B cell (primary cell): ENCODE measurements at regions not wholly inside any gene's neighbourhood (a gene's known extent, or its start where the extent isn't known, plus 50 kb on each side); places are given as distances from the start of the nearest gene placed in this dataset.

Source experiments
- EZH2 ChIP-seq: IDR thresholded peaks from 2 replicates; pipeline ENCODE4 v1.6.1; 2012; ENCODE audit warnings: borderline replicate concordance, low read depth, mild to moderate bottlenecking, moderate library complexity, low read length; ENCODE audit not compliant: insufficient read depth, poor library complexity, severe bottlenecking
- TF ChIP-seq, protein P1 (sequence below): fragments of 200-600 bp; IDR thresholded peaks from one replicate; pipeline ENCODE4 v1.8.0; 2022; ENCODE audit warnings: antibody characterized with exemption, mild to moderate bottlenecking

DNA sequence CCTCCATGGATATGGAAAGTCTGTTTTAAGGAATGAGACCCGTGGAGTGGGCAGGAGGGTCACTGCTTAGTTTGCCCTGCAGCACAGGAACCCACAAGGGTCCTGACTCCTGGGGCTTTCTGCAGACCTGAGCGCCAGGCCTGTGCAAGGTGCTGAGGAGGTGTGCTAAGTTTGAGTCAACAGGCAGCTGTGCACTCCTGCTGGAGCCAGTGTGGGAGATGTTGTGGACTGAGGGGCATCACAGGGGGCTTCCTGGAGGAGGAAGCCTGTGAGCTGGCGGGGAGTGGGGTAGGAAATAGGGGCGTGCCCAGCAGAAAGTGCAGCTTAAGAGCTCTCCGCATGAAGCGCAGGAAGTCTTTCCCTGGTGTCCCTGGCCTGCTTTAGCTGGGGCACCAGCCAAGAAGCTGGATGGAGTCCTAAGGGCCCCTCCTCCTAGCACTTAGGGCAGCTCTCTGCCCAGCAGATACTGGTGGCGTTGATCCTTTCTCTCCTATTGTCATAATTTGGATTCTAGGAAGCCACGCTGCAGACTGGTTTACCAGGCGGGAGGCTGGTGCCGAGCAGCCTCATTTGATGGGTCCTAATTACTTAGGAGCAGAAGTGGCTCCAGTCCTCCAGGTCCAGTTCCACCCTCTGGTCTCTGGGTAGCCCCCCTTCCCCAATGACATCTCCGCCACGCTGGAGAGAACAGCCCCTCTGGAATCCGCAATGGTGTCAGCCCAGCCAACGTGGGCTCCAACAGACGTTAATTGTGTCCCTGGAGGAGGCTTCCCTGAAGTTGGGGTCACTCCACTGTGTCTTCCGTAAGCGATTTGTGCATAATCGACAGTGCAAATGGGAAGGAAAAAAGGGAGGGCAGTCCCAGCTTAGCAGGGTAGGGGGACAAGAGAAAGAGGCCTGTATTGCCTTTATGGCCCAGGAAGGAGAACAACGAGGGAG lies 309.2 kb downstream of the ZNF536 start:
- TF ChIP-seq, protein P1, sequence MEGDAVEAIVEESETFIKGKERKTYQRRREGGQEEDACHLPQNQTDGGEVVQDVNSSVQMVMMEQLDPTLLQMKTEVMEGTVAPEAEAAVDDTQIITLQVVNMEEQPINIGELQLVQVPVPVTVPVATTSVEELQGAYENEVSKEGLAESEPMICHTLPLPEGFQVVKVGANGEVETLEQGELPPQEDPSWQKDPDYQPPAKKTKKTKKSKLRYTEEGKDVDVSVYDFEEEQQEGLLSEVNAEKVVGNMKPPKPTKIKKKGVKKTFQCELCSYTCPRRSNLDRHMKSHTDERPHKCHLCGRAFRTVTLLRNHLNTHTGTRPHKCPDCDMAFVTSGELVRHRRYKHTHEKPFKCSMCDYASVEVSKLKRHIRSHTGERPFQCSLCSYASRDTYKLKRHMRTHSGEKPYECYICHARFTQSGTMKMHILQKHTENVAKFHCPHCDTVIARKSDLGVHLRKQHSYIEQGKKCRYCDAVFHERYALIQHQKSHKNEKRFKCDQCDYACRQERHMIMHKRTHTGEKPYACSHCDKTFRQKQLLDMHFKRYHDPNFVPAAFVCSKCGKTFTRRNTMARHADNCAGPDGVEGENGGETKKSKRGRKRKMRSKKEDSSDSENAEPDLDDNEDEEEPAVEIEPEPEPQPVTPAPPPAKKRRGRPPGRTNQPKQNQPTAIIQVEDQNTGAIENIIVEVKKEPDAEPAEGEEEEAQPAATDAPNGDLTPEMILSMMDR: no peak
- no peak for TF ChIP-seq EZH2
